Fibroblast of skin of left quadriceps (primary cell): ENCODE measurements at regions not wholly inside any gene's neighbourhood (a gene's known extent, or its start where the extent isn't known, plus 50 kb on each side); places are given as distances from the start of the nearest gene placed in this dataset.

Experiments
- DNase-seq, 2 experiments: peaks; one replicate each; pipeline ENCODE4 v3.0.0-alpha.2; 2013; ENCODE audit warnings: low read depth in 2 of 2

GRCh38 chr12:38977132-38977531 lies 71.7 kb upstream of the CPNE8 start:
- no peak for DNase-seq

DNA sequence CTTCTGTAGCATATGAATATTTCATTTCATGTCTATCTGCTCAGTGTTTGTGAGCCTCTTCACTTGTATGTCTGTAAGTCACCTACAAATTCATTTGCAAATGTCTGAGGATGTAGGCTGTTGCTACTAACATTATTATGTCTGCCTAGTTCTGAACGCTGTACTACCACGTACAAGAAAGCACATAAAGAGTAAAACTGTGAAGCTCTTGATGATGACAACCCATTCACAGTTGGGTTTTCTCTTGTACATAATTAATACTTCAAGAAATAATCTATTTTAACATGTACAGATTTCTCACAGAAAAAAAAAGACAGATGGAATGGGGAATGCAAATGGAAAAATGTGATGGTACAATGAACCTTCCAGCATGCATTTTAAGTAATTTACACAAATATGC lies 64.3 kb upstream of the CPNE8 start:
- no peak for DNase-seq

DNA sequence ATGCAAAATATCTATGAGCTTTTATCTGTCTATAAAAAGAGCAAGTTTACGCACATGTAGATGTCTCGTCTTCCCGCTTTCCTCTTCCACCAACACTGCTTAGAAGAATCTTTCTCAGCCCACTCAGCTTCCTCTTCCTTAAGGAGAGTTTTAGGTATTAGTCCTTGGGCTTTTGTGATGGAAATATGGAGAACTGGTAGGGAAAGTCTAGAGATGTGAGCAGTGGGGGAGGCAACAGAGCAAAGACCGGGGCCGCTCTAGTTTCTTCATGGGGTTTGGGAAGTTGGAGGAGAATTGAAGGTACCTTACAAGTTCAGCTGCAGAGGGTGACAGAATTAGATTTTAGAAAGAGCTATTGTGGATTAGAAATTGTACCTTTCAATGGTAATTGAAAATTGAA lies 56.3 kb upstream of the CPNE8 start:
- DNase-seq = no peak

- no peak for DNase-seq
Measured at GRCh38 chr12:38961012-38961411, 55.6 kb upstream of the CPNE8 start.

DNA sequence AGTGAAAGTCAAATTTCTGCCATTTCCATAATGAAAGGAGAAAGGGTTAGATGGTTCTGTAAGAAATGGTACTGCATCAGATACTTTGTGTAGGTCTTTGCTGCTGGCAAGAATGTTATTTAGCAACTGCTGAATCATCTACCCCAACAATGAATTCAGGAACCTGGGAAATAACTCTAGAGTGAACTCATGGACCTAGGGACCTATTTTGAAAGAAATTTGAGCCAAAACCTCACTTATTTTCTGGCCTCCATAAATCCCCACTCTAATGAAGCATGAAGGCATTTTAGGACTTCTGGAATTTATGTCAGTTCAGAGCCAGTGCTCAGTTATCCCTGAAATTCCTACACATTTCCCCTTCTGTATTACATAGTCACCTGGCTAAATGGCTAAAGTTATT lies 50.9 kb upstream of the CPNE8 start:
- DNase-seq = no peak
